GM10248 (cell line): ENCODE measurements at regions not wholly inside any gene's neighbourhood (a gene's known extent, or its start where the extent isn't known, plus 50 kb on each side); places are given as distances from the start of the nearest gene placed in this dataset.

ENCODE experiments used
- CTCF ChIA-PET: fragments of 300-600 bp; sonication (Branson Sonifier 250); formaldehyde crosslinking; extraction: SDS; loops from one replicate; lab custom pipeline; 2021; ENCODE audit warnings: antibody characterized with exemption; lab: Yijun Ruan, JAX
- POLR2A ChIA-PET: fragments of 350-650 bp; sonication (Branson Sonifier 250); formaldehyde crosslinking; extraction: SDS; loops from one replicate; lab custom pipeline; 2020; ENCODE audit warnings: antibody characterized with exemption; lab: Yijun Ruan, JAX
- DNase-seq: peaks from one replicate; pipeline ENCODE4 v3.0.0; 2012; ENCODE audit errors: extremely low spot score
- CTCF ChIP-seq: IDR thresholded peaks from 2 replicates; pipeline ENCODE4 v1.5.1; 2012; ENCODE audit warnings: mild to moderate bottlenecking, low read depth; ENCODE audit errors: extremely low read depth, missing control alignments, control extremely low read depth

GRCh38 chr4:73929278-73929677 lies 52.5 kb downstream of the PF4 start:
- no peak for DNase-seq
- TF ChIP-seq CTCF, result no peak
- POLR2A ChIA-PET, result no interaction called here
- CTCF ChIA-PET, result interaction anchor here (1.2 kb wide), 1 partner anchor 10 kb away, joined by 4 read pairs; no protein-coding TSS in a partner anchor

DNA sequence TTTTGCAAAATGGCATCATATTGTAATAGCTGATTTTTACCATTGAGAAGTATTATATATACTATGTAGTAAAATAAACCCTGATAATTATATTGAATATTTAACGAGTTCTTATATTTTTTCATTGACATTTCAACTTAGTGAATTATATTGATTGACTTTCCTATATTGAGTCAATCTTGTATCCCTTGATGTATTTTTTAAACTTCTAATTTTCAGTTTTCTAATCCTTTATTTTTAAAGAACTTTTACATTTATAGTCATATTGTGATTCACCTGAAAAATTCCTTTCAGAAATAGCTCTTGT lies 54.4 kb downstream of the CXCL1 start:
- no peak for TF ChIP-seq CTCF
- POLR2A ChIA-PET, result no interaction called here
- CTCF ChIA-PET, result interaction anchor here (1.7 to 2.5 kb wide), 2 partner anchors 22 to 262 kb away, joined by 5 read pairs; no protein-coding TSS in a partner anchor
- DNase-seq, result no peak

DNA sequence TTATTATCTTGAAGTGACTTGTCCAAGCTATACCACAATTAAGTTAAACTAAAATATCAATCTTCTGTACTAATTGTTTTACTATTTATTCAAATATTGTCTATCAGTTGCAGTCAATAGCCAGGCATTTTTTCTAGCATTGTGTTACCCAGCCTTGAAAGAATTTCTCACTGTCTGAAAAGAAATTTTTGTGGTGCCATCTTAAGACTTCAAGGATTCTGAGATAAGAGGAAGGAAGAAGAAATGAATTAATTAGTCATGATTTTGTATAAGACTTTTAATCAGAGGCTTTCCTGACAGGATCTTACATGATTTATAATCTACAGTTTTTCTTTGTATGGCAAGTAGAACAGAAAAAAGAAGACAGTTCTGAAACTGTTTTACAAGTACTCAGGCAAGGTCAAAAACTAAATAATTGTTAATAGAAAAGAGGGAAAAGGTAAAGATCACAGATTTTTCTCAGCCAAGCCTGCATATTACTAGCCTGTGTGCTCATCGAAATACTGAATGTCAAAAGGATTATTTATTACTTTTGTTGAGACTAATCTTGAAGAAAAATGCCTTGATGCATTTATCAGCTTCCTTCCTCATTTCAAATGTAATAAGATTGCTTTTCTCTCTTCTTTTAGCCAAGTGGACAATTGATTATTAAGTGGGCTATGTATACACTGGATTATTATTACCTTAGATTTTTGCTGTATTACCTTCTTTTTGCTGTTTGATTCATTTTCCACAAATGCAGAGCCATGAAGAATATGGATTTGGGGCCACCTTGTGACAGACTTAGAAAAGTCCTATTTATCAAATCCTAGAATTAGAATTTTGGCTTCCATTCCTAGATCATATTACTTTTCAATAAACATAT lies 53.8 kb downstream of the CXCL1 start:
- ChIA-PET CTCF (interaction anchor here (1.7 to 2.5 kb wide), 2 partner anchors 22 to 261 kb away, joined by 5 read pairs; no protein-coding TSS in a partner anchor), POLR2A (no interaction called here)
- no peak for TF ChIP-seq CTCF
- DNase-seq, result no peak

GRCh38 chr4:73922317-73922716 lies 53.1 kb downstream of the CXCL1 start:
- ChIA-PET CTCF (interaction anchor here (1.7 to 2.5 kb wide), 2 partner anchors 21 to 260 kb away, joined by 5 read pairs; no protein-coding TSS in a partner anchor), POLR2A (no interaction called here)
- no peak for DNase-seq
- no peak for TF ChIP-seq CTCF
